Nucleus accumbens (tissue), 56 donors: ENCODE measurements at regions not wholly inside any gene's neighbourhood (a gene's known extent, or its start where the extent isn't known, plus 50 kb on each side); places are given as distances from the start of the nearest gene placed in this dataset.

ENCODE experiments used
- DNase-seq, 56 donors: peaks; one replicate each; lab custom pipeline; 2025; lab: John Stamatoyannopoulos, UW

DNA sequence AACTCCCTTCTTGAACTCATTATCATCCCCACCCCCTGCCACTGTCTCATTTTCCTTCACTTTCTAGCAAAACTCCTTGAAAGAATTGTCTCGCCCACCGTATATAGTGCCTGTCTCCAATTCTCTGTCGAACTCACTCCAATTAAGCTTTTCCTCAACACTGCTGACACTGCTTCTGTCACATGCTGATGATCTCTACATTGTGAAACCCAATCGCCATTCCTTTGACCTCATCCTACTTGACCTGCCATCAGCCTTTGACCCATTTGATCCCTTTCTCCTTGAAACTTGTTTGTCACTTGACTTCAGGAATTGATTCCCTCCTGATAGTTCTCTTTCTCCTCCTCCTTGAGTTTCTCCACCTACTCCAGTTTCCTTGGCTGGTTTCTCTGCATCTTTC is 54.8 kb downstream of the CCDC71L start:
- no peak for DNase-seq

DNA sequence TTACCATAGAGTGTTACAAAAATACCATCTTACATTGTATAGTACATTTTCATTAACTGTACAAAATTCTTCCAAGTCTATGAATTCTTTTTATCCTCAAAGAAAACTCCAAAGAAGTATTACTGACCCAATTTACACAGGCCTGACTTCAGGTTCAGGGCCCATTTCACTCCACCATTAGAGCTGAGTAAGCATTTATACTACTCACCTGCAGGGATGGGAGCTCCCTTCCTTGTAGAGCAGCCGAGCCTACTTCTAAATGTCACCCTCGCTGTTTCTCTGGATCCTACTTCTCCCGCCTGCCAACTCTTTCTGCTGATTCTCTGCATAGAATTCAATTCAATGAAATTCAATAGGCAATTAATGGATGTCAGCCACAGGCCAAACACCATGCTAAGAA is 56.0 kb downstream of the CCDC71L start:
- DNase-seq: no peak

DNA sequence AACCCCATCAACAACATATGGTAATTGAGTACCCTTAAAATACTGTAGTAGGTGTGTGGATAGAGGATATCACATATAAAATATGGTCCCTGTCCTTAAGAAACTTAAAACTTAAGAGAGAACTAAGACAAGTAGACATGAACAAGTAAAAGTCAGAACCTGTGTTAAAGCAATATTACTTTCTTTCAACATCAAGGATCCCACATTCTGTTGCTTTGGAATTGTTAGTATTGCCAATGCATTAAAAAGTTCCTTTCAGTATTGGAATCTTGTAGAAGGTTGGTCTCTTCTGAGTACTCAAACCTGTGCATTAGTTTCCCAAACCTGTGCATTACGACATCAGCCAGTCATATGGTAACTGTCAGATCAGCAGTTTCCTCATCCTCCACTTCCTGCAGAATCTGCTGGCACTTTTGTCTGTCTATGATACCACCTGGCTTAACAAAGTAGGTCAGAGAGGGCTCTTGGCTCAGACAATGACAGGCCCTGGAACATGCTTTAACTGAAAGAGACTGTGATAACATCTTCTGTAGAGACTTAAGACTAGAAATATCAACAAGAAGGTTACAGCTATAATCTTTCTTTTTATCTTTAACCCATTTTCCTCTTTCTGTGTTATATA is 56.5 kb downstream of the CCDC71L start:
- DNase-seq: no peak

DNA sequence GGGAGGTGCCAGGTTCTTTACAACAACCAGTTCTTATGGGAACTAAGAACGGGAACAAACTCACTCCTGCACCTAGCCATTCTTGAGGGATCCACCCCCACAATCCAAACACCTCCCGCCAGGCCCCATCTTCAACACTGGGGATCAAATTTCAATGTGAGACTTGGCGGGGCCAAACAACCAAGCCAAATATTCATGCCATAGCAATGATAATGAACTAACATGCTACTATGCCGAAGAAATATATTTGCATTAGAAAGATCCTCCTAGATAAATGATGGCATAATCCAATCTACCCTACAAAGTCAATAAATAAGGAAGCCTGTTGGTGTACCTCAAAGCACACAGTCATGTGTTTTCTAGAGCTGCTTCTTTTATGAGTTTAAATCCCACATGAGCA is 57.6 kb downstream of the CCDC71L start:
- no peak for DNase-seq

DNA sequence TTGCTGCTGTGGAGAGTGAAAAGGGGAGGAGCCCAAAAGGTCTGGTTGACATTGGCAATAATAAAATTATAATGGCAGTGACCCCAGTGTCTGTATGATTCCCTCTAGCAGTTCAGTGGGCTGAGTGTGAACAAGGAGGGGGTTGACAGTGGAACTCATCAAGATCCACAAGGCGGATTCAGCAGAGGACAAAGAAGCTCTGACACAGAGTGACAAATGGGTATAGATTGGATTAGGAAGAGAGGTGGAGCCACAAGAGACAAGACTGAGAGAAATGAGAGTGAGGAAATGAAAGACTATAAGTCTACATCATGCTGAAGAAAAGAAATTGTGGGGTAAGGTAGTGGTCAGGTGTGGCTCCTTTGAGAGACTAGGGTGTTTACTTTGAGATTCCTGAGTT is 58.9 kb downstream of the CCDC71L start:
- DNase-seq: no peak

DNA sequence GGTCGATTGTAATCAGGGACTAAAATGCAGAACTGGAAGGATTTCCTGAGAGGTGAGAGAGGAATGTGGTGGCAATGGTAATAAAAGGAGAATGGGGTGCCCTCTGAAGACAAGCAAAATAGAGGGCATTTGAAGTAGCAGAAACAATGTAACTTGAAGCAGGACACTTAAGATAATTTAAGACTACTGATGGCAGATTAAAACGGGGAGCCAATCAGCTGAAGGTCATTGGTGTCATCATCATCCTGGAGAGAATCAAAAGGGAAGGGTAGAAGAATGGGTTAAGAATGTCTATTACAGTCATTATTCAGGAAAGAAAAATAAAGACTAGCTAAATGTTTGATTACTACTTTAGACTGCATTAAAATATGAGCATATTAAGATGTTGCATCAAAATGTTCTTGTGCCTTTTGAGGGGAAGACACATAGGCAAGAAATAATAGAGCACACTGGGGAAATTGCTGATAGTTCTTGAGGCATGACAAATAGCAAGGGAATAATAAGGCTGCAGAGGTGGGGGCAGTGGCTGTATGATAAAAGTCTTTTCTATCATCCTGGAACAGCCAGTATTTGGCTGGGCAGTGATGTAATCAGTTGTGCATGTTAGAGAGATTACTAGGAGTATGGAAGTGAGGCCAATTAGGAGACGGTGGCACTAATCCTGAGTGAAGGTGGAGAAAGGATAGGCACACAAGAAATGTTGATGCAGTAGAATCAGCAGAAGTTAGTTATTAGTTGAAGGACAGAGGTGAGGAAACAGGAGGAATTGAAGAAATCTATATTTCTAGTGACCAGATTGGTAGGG is 60.2 kb downstream of the CCDC71L start:
- no peak for DNase-seq

DNA sequence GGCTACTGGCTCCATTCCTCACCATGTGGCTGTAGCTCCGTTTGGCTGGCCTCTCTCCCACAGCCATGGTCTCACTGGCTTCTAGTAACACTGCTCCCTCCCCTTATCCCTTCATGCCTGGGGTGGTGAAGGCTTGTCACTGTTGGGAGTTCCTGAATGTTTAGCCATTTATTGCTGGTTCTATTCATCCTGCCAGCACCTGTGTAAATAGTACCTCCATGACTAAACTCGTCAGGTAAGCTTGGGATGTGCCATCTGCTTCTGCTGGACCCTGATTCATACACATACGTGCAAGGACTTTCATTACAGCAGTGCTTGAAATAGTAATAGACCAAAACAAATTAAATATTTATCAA is 61.6 kb downstream of the CCDC71L start:
- DNase-seq: no peak

DNA sequence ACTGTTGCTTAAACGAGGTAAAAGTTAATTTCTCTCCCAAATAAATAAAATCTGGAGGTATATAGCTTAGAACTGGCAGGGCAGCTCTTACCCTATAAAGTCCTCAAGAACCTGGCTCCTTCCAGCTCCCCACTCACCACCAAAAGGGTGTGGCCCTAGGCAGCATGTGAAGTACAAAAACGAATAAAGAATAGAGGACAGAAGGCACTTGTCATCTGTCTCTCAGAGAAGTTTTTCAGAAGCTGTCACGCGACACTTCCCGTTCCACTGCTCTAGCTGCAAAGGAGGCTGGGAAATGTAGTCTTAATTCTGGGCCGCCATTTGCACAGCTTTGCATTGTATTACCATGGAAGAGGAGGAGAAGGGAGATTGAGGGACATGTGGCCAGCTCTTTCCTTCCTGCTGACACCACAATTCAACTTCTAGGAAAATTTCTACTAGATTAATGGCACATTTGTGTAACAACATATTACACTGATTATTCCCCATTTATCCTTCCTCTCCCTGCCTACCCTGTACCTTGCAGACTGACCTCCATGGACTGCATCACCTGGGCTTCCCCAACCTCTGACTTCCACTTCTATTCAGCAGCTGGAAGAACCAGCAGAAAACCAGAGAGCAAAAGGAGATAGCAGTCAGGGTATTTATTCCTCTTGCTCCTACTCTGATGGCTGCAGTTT is 62.2 kb downstream of the CCDC71L start:
- DNase-seq: peak in 18 of 56 donors; percentile 0 to 18 (median 3)

DNA sequence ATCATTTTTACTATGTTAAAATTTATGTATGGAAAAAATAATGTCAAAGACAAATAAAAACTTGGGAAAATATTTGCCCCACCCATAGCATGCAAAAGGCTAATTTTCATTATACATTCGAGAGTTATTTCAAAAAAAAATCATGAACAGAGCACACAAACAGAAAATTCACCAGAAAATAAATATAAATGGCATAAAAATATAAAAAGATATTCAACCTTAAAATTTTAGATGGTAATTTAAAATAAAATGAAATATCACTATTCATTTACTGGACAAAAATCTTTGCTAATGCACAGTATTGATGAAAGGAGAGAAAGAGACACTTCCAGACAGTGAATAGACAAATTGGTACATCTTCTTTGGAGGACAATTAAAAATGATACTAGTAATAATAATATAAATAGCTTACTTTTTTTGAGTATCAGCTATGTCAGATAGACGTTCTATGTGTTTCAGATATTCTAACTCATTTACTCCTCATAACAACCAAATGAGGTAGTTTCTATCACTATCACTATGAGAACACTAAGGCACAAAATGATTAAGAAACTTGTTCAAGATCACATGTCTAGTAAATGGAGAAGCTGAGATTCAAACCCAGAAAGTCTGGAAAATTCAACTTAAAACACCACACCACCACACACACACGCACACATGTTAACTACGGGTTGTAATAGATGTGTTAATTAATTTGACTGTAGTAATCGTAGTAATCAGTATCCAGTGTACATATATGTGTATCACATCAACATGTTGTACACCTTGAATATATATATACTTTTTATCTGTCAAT is 63.0 kb downstream of the CCDC71L start:
- no peak for DNase-seq

DNA sequence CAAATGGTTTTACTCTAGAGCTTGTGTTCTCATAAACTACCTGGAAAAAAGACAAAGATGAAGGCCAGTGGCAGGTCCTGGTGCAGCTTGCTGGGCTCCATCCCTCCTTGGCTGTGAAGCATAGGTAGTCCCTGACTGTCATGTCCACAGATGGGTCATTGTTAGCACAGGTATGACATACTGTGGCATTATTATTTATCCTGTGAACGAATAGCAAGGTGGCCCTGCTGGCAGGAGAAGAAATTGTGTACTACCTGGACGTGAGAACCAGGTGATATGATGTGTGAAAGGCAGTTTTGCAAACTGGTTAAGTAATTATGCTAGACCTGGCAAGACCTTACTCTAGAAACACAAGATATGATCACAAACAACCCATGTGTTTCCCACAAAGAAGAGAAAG is 63.9 kb downstream of the CCDC71L start:
- no peak for DNase-seq

DNA sequence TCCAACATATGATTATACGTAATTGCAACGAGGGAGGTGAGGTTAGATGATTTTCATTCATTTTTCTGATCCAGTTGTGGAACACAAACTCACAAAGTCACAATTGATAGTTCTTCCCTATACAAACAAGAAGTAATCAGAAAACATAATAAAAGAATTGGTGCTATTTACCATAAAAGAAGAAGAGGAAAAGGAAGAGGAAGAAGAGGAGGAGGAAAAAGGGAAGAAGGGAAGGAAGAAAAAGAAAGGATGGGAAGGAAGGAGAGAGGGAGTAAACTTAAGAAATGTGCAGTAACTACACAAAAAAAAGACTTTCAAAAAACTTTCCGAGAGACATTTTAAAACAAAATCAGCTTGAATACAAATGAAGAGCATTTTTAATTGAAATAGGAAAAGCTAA is 65.0 kb downstream of the CCDC71L start:
- DNase-seq: no peak

DNA sequence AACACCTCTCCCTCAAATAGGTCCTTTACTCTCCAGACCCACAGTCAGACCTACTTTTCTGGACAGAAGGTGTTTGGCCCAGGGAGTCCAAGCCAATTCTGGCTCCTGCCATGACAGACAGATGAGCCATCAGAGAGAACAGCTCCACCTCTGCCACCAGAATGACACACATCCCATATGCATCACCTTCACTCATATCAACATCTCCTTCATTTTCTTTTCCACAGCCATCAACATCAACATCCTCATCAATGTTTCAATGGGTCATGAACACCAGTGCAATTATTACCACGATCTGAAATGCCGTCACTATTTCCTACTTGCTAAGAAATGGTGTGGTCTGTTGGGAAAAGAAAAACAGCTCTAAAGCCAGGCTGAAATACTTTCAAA is 67.9 kb downstream of the CCDC71L start:
- no peak for DNase-seq

DNA sequence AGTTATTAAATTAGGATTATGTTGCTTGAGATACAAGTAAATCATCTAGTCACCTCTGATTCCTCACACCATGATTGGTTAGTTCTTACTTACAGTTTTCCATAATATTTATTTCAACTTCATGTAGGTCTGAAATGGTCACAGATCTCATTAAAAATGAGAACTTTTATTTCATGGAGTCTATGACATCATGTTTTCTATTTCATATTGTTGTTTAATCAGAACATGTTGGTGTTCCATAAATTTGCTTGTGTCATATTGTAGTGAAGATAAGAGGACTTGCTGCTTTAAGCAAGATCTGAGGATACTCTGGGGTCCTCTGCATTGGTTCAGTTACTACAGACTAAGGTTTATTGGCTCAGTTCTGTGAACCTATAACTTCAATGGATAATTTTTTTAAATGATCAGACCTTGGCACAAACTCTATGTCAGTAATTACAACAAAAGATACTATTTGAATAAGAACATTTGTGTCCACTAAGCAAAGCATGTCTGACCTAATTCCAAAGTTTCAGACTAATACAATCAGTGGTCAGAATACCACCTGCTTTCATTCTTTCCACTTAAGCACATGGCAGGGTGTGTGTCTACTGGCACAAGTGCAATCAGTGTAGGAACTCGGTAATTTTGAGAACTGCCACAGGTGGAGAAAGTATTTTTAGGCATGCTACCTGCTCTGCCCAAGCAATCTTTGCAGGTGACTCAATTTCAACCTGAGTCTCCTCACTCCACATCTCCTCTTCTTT is 68.5 kb downstream of the CCDC71L start:
- DNase-seq: no peak

DNA sequence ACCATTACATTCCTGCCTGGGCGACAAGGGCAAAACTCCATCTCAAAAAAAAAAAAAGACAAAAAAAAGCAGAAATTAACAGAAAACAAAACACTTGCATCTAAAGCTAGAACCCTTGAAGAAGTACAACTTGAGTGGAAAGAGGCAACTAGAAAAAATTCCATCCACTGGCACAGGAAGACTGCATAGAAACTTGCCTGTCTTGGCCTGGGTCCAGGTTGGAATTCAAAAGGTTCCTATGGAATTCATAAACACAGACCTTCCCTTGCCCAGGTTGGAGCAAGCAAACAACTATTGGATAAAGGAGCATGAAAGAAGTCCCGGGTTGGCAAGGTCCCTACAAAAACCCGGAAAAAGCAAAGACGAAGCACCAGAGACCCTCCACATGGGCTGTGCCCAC is 69.8 kb downstream of the CCDC71L start:
- no peak for DNase-seq

DNA sequence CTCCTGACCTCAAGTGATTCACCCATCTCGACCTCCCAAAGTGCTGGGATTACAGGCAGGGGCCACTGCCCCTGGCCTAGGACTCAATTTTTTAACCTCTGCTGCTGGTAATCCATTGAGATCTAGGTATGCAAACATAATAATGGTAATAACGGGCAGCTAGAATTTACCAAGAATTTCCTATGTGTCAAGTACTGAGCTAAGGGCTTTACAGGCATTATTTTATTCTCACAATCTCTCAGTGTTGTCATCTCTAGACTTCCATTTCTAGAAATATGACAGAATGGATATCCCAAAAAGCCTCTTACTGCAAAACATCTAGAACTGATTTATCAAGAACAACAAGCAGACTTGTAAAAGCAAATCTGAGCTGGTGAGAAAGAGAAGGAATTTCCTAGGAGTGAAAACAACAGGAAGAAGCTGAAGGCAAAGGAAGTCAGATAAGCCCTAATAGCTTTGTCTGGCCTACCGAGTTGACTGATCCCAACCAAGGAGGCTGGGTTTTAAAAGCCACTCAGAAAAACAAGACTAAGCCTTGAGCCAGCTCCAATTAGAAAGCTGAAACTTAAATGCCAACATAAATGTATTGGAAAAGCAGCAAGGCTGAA is 70.6 kb downstream of the CCDC71L start:
- no peak for DNase-seq

DNA sequence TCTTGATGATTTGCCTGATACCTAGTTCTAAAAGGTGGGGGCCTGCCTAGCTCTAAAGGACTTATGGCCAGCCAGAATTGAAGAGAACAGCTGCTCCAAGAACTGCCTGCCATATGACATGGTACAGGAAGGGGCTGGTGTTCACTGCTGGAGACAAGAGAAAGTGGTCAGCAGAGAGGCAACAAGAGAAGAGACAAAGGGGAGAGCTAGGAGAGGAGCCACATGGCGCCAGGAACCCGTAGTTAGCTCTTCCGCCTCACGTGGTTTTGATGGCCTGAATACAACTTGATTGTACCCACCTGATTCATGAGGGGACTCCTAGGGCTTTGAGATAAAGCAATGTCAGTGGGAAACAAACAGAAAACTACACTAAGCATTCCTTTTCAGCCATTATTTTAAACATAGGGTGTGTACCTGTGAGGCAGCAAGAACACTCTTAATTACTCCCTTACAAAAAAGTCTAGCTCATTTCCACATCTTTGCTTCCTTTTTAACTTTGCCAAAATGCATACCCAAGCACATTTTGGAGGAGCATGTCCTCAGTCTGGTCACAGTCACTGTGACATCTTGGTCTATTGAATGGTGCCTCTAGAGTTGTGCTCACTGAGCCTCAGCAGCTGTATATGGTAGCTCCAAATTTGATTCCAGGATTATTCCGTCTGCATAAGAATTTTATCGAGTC is 71.6 kb downstream of the CCDC71L start:
- DNase-seq: no peak

DNA sequence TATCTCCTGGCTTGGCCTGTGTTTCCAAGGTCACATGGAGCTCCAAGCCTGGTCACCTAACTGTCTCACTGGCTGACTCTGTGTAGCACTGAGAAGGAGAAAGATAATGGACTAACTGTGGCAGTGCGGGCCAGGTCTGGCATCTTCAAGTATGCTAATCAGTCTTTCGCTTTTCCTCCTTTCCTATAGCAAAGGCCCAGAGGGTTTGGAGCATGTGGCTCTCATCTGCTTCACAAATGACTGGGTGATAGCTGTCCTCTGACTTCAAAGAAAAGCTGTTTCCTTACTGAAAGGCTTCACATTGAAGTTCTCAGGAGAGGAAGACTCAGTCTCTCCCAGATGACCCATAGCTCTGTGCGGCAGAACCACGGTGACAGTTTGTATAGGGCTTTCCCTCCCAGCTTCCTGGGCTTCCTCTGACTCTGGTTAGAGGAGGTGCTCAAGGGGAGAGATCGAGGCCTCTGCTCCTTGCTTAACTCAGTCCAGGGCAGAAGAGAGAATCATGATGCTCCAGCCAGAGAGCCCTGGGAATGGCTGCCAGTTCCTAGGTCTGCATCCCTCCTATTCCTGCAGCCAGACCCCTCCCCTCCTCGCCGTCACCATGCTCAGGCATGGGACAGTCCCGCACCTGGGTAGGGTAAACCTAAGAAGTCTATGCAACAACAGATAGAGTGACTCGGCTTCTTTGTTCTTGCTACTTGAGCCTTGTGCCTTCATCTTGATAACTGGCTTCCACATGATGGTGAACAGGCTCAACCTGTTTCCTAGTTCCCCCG is 72.3 kb downstream of the CCDC71L start:
- DNase-seq: no peak

DNA sequence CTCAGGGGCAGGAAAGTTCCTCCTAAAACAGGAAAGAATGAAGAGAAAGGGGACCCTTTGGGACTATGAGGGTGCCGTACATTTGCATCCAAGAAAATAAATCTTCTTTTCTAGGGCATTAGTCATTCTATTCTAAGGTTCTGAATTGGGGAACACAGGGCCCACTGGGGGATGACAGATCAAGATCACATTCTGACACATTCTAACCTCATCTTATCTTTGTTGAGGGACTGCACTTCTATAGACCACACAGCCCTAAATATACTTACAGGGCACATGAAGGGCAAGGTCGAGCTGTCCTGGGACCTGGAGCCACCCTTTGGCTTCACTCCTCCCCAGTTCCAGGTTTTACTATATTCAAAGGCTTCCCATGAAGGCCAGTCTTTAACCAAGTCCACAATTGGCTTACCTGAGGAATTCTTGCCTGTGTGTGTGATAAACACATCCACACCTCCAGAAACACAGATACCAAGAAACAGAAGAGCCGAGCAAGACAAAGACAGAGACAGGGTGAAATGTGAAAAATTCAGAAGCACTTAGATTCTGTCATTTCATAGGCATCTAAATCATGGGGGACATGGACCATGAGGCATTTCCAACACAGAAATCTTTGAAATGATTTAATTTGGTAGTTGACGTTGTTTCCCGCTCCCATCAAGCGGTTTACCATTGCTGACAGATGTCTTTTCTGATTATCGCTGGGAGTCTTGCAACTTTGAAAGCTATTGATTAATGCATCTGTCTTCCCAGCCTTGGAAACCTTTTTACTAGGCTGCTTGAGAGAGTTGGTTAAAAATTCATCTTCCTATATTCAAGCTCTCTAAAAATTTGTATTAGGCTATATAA is 75.8 kb downstream of the CCDC71L start:
- DNase-seq: no peak
